GM21786 (cell line): ENCODE measurements at regions not wholly inside any gene's neighbourhood (a gene's known extent, or its start where the extent isn't known, plus 50 kb on each side); places are given as distances from the start of the nearest gene placed in this dataset.
A peak's percentile ranks its signal among the peaks of the same experiment; 100 is the strongest.

Experiments
- ATAC-seq: cut with Tn5 transposase; IDR thresholded peaks from one replicate; pipeline ENCODE4 v1.9.1; 2021; ENCODE audit not compliant: unreplicated experiment

- no peak for ATAC-seq
Observed at GRCh38 chr6:142679907-142680700, 264.9 kb downstream of the HIVEP2 start.

- ATAC-seq = no peak
Observed at GRCh38 chr6:142681099-142681498, 263.9 kb downstream of the HIVEP2 start.

GRCh38 chr6:142682985-142683384, 262.0 kb downstream of the HIVEP2 start:
- no peak for ATAC-seq

- ATAC-seq = no peak
Observed at GRCh38 chr6:142683714-142684141, 261.2 kb downstream of the HIVEP2 start.

- ATAC-seq = no peak
Observed at GRCh38 chr6:142684371-142684770, 260.6 kb downstream of the HIVEP2 start.

GRCh38 chr6:142685852-142686506, 259.0 kb downstream of the HIVEP2 start:
- no peak for ATAC-seq

GRCh38 chr6:142686507-142686887, 258.5 kb downstream of the HIVEP2 start:
- no peak for ATAC-seq

- peak; percentile 63 for ATAC-seq
Observed at GRCh38 chr6:142692942-142693341, 252.0 kb downstream of the HIVEP2 start.

- ATAC-seq = peak; percentile 7
Observed at GRCh38 chr6:142693441-142693840, 251.5 kb downstream of the HIVEP2 start.

- ATAC-seq = no peak
Observed at GRCh38 chr6:142694054-142694453, 250.9 kb downstream of the HIVEP2 start.

- ATAC-seq = no peak
Observed at GRCh38 chr6:142695016-142695415, 250.0 kb downstream of the HIVEP2 start.

- ATAC-seq = no peak
Observed at GRCh38 chr6:142696123-142697000, 248.6 kb downstream of the HIVEP2 start.

GRCh38 chr6:142697001-142697335, 248.0 kb downstream of the HIVEP2 start:
- ATAC-seq = no peak

- ATAC-seq = no peak
Observed at GRCh38 chr6:142697922-142698321, 247.1 kb downstream of the HIVEP2 start.

GRCh38 chr6:142698751-142699150, 246.2 kb downstream of the HIVEP2 start:
- ATAC-seq = no peak

GRCh38 chr6:142699391-142699790, 245.6 kb downstream of the HIVEP2 start:
- no peak for ATAC-seq

- peak; percentile 59 for ATAC-seq
Observed at GRCh38 chr6:142700032-142700431, 244.9 kb downstream of the HIVEP2 start.

- ATAC-seq = no peak
Observed at GRCh38 chr6:142700671-142701312, 244.2 kb downstream of the HIVEP2 start.
